NB4 (cell line): ENCODE measurements at regions not wholly inside any gene's neighbourhood (a gene's known extent, or its start where the extent isn't known, plus 50 kb on each side); places are given as distances from the start of the nearest gene placed in this dataset.

ENCODE experiments used
- POLR2A ChIP-seq: IDR thresholded peaks from 2 replicates; pipeline ENCODE4 v1.6.1; 2011; ENCODE audit warnings: mild to moderate bottlenecking; ENCODE audit not compliant: insufficient read length; ENCODE audit errors: extremely low read depth
- TF ChIP-seq, protein P1 (sequence below): IDR thresholded peaks from one replicate; pipeline ENCODE4 v1.5.1; 2012; ENCODE audit warnings: low read depth, low read length

DNA sequence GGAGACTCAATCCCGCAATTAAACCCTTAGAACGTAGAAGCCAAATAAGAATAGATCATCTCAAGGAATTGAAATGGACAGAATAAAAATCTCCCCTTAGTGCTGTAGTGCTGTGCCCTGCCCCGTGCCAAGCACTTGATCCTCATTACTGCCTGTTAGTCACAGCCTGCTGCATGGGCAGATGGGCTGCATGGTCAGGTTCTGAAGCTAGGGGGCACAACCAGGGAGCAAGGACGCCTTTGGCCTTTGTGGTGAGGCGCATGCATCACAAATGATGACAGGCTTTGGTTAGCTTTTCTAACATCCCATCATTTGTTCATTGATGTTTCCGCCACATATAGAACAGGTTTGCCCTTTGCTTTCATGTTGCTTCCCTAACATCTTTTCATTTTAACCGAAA, 336.3 kb upstream of the ADAMTS9 start:
- TF ChIP-seq, protein P1, sequence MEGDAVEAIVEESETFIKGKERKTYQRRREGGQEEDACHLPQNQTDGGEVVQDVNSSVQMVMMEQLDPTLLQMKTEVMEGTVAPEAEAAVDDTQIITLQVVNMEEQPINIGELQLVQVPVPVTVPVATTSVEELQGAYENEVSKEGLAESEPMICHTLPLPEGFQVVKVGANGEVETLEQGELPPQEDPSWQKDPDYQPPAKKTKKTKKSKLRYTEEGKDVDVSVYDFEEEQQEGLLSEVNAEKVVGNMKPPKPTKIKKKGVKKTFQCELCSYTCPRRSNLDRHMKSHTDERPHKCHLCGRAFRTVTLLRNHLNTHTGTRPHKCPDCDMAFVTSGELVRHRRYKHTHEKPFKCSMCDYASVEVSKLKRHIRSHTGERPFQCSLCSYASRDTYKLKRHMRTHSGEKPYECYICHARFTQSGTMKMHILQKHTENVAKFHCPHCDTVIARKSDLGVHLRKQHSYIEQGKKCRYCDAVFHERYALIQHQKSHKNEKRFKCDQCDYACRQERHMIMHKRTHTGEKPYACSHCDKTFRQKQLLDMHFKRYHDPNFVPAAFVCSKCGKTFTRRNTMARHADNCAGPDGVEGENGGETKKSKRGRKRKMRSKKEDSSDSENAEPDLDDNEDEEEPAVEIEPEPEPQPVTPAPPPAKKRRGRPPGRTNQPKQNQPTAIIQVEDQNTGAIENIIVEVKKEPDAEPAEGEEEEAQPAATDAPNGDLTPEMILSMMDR: peak; percentile 5
- TF ChIP-seq POLR2A: no peak
